ENCODE measurements at regions not wholly inside any gene's neighbourhood (a gene's known extent, or its start where the extent isn't known, plus 50 kb on each side); places are given as distances from the start of the nearest gene placed in this dataset.
"Not testable (repeated sequence)": the region's sequence is repeated elsewhere in the genome, so short reads cannot be mapped to it uniquely, and the experiment has no call there.

GRCh38 chr15:99799854-99800250, 66.6 kb upstream of the LYSMD4 start:
- not testable (repeated sequence) for TF ChIP-seq CTCF (IDR thresholded peaks at IDR 0.05; ENCODE audit: borderline replicate concordance, extremely low read depth, low read length, poor library complexity, severe bottlenecking); EZH2 (IDR thresholded peaks at IDR 0.05; ENCODE audit: borderline replicate concordance, low read depth, low read length, severe bottlenecking)
